ENCODE measurements at regions not wholly inside any gene's neighbourhood (a gene's known extent, or its start where the extent isn't known, plus 50 kb on each side); places are given as distances from the start of the nearest gene placed in this dataset.

- H3K36me3 Mint-ChIP-seq (ENCODE audit: insufficient read depth) = no peaks in the 10 kb centered on the region
- no peak for TF ChIP-seq CTCF (IDR thresholded peaks at IDR 0.05; ENCODE audit: unreplicated experiment)
- no peak overlapping the region for H3K4me3 Mint-ChIP-seq (ENCODE audit: low read depth)
- peaks cover 3% of the 10 kb centered on the region for H3K9me3 Mint-ChIP-seq (ENCODE audit: low read depth)
- no peak for DNase-seq (ENCODE audit: low spot score, unreplicated experiment)
- no peaks in the 10 kb centered on the region for H3K4me1 Mint-ChIP-seq (ENCODE audit: low read depth)
- no peak overlapping the region for H3K27ac Mint-ChIP-seq
- peaks cover 67% of the 10 kb centered on the region for H3K27me3 Mint-ChIP-seq
Observed at GRCh38 chr16:86709103-86709502, 130.8 kb downstream of the FOXL1 start.

GRCh38 chr16:86709902-86710601 lies 131.7 kb downstream of the FOXL1 start:
- no peak for DNase-seq (ENCODE audit: low spot score, unreplicated experiment)
- TF ChIP-seq CTCF (IDR thresholded peaks at IDR 0.05; ENCODE audit: unreplicated experiment) = no peak

GRCh38 chr16:86710602-86710950 lies 132.2 kb downstream of the FOXL1 start:
- H3K4me3 Mint-ChIP-seq (ENCODE audit: low read depth) = no peak overlapping the region
- H3K4me1 Mint-ChIP-seq (ENCODE audit: low read depth) = no peaks in the 10 kb centered on the region
- no peak overlapping the region for H3K27ac Mint-ChIP-seq
- no peak for TF ChIP-seq CTCF (IDR thresholded peaks at IDR 0.05; ENCODE audit: unreplicated experiment)
- no peak for DNase-seq (ENCODE audit: low spot score, unreplicated experiment)
- H3K9me3 Mint-ChIP-seq (ENCODE audit: low read depth) = peaks cover 3% of the 10 kb centered on the region
- H3K36me3 Mint-ChIP-seq (ENCODE audit: insufficient read depth) = no peaks in the 10 kb centered on the region
- H3K27me3 Mint-ChIP-seq = peaks cover 66% of the 10 kb centered on the region

More at GRCh38 chr16:86709902-86710601, 131.7 kb downstream of the FOXL1 start:
- no peak overlapping the region for H3K27ac Mint-ChIP-seq
- no peaks in the 10 kb centered on the region for H3K36me3 Mint-ChIP-seq (ENCODE audit: insufficient read depth)
- H3K9me3 Mint-ChIP-seq (ENCODE audit: low read depth) = peaks cover 3% of the 10 kb centered on the region
- no peak overlapping the region for H3K4me3 Mint-ChIP-seq (ENCODE audit: low read depth)
- H3K4me1 Mint-ChIP-seq (ENCODE audit: low read depth) = no peaks in the 10 kb centered on the region
- peaks cover 66% of the 10 kb centered on the region for H3K27me3 Mint-ChIP-seq

- Mint-ChIP-seq H3K4me1 (ENCODE audit: low read depth) (no peaks in the 10 kb centered on the region), H3K27me3 (peaks cover 72% of the 10 kb centered on the region), H3K27ac (no peak overlapping the region), H3K4me3 (ENCODE audit: low read depth) (no peak overlapping the region), H3K36me3 (ENCODE audit: insufficient read depth) (no peaks in the 10 kb centered on the region), H3K9me3 (ENCODE audit: low read depth) (peaks cover 3% of the 10 kb centered on the region)
- no peak for DNase-seq (ENCODE audit: low spot score, unreplicated experiment)
- no peak for TF ChIP-seq CTCF (IDR thresholded peaks at IDR 0.05; ENCODE audit: unreplicated experiment)
Observed at GRCh38 chr16:86712158-86713009, 134.0 kb downstream of the FOXL1 start.

- Mint-ChIP-seq H3K4me1 (ENCODE audit: low read depth) (no peaks in the 10 kb centered on the region), H3K36me3 (ENCODE audit: insufficient read depth) (no peaks in the 10 kb centered on the region), H3K27me3 (peaks cover 71% of the 10 kb centered on the region), H3K27ac (no peak overlapping the region), H3K4me3 (ENCODE audit: low read depth) (no peak overlapping the region), H3K9me3 (ENCODE audit: low read depth) (peaks cover 3% of the 10 kb centered on the region)
- no peak for TF ChIP-seq CTCF (IDR thresholded peaks at IDR 0.05; ENCODE audit: unreplicated experiment)
- DNase-seq (ENCODE audit: low spot score, unreplicated experiment) = no peak
Observed at GRCh38 chr16:86713021-86713631, 134.8 kb downstream of the FOXL1 start.
